Prostate gland (tissue), 2 donors: ENCODE measurements at regions not wholly inside any gene's neighbourhood (a gene's known extent, or its start where the extent isn't known, plus 50 kb on each side); places are given as distances from the start of the nearest gene placed in this dataset.

ENCODE experiments used
- CTCF ChIP-seq, 4 experiments: fragments of 200-600 bp in 2 of 4; fragments of 450-650 bp in 2 of 4; sonication (generic) in 2 of 4; IDR thresholded peaks; 1 replicate in 3 of 4; 2 replicates in 1 of 4; pipeline ENCODE4 v1.5.1; 2016 to 2019; ENCODE audit warnings: antibody characterized with exemption in 4 of 4, mild to moderate bottlenecking in 2 of 4, moderate library complexity in 2 of 4
- POLR2A ChIP-seq: fragments of 450-650 bp; IDR thresholded peaks from one replicate; pipeline ENCODE4 v1.6.1; 2016; ENCODE audit warnings: antibody characterized with exemption, mild to moderate bottlenecking
- POLR2AphosphoS5 ChIP-seq: sonication (generic); formaldehyde crosslinking; IDR thresholded peaks from one replicate; pipeline ENCODE4 v1.6.1; 2017; ENCODE audit warnings: antibody characterized with exemption

GRCh38 chr13:109415057-109415456, 371.3 kb downstream of the IRS2 start:
- TF ChIP-seq CTCF (IDR thresholded peaks at IDR 0.05) (no peak), POLR2A (no peak), POLR2AphosphoS5 (no peak)
